HCT116 (cell line): ENCODE measurements at regions not wholly inside any gene's neighbourhood (a gene's known extent, or its start where the extent isn't known, plus 50 kb on each side); places are given as distances from the start of the nearest gene placed in this dataset.

ENCODE experiments used
- ATAC-seq: fragments of 200-7000 bp; cut with Tn5 transposase; 2 replicates; pipeline ENCODE4 v1.9.1; 2020; ENCODE audit warnings: mild to moderate bottlenecking, moderate library complexity
- BruUV-seq: library from RNA; stranded (reverse); fragments of 400-500 nt; replicated peaks from 2 replicates; lab custom pipeline; 2021; lab: Mats Ljungman, UMichigan
- CTCF ChIA-PET: fragments of 300-600 bp; sonication (Branson Sonifier 250); formaldehyde crosslinking; loops from one replicate; lab custom pipeline; 2021; ENCODE audit warnings: antibody characterized with exemption; lab: Charles Lee
- POLR2A ChIA-PET: fragments of 300-600, 350-600 bp; sonication (Branson Sonifier 250); formaldehyde crosslinking; loops from one replicate; lab custom pipeline; 2021; ENCODE audit warnings: antibody characterized with exemption; lab: Charles Lee
- RAD21 ChIA-PET, 2 experiments: fragments of 300-600 bp; sonication (Branson Sonifier 250); formaldehyde crosslinking; loops; one replicate each; lab custom pipeline; 2023; ENCODE audit warnings: low total read pairs in 2 of 2; ENCODE audit not compliant: uncharacterized antibody in 2 of 2, unreplicated experiment in 2 of 2, low non-redundant PET in 1 of 2; lab: Charles Lee
- DNase-seq: peaks from one replicate; pipeline ENCODE4 v3.0.0-alpha.2; 2010; ENCODE audit warnings: low read depth, low spot score
- H2AFZ ChIP-seq: fragments of 200-600 bp; shearing (Covaris generic), sonication (generic); 2 replicates; pipeline ENCODE4 v1.6.1; 2017; ENCODE audit warnings: low read depth, mixed run types, mixed read lengths, antibody characterized with exemption, low read length; ENCODE audit not compliant: poor library complexity, severe bottlenecking
- H3K27ac ChIP-seq: 2 replicates; pipeline ENCODE4 v1.5.1; 2012; ENCODE audit warnings: low read depth, low read length
- H3K27me3 ChIP-seq: fragments of 200-600 bp; sonication (generic); 2 replicates; pipeline ENCODE4 v1.6.1; 2016; ENCODE audit warnings: mixed run types, low read length, mixed read lengths; ENCODE audit not compliant: insufficient read depth
- H3K36me3 ChIP-seq, 2 experiments: fragments of 200-500 bp in 1 of 2; fragments of 200-600 bp in 1 of 2; sonication (Bioruptor generic) in 1 of 2; sonication (generic) in 1 of 2; 2 replicates each; pipeline versions ENCODE4 v1.5.1 to v1.6.1; 2014 to 2016; ENCODE audit warnings: low read length in 2 of 2, inconsistent platforms in 1 of 2, mixed read lengths in 1 of 2, mixed run types in 1 of 2; ENCODE audit not compliant: insufficient read depth in 2 of 2, control insufficient read depth in 1 of 2
- H3K4me1 ChIP-seq, 2 experiments: fragments of 200-600 bp in 1 of 2; sonication (generic) in 1 of 2; 2 replicates each; pipeline versions ENCODE4 v1.5.1 to v1.6.1; 2012 to 2017; ENCODE audit warnings: low read length in 2 of 2, inconsistent platforms in 1 of 2, mild to moderate bottlenecking in 1 of 2, mixed read lengths in 1 of 2, mixed run types in 1 of 2, moderate library complexity in 1 of 2; ENCODE audit not compliant: insufficient read depth in 2 of 2, control insufficient read depth in 1 of 2
- H3K4me2 ChIP-seq: fragments of 200-600 bp; sonication (generic); 2 replicates; pipeline ENCODE4 v1.6.1; 2017; ENCODE audit warnings: mixed run types, low read length, mixed read lengths
- H3K4me3 ChIP-seq, 2 experiments: fragments of 200-600 bp in 1 of 2; sonication (generic) in 1 of 2; replicated peaks in 1 of 2; 2 replicates each; pipeline ENCODE4 v1.5.1; 2011 to 2016; ENCODE audit warnings: low read length in 2 of 2, control low read depth in 1 of 2, low read depth in 1 of 2, mild to moderate bottlenecking in 1 of 2, mixed read lengths in 1 of 2, mixed run types in 1 of 2
- H3K79me2 ChIP-seq: fragments of 200-600 bp; sonication (generic); 2 replicates; pipeline ENCODE4 v1.6.1; 2017; ENCODE audit warnings: mild to moderate bottlenecking, mixed run types, low read length, moderate library complexity, mixed read lengths; ENCODE audit not compliant: insufficient read depth
- H3K9ac ChIP-seq: fragments of 200-600 bp; sonication (generic); 2 replicates; pipeline ENCODE4 v1.6.1; 2016; ENCODE audit warnings: low read length, mixed read lengths
- H3K9me2 ChIP-seq: fragments of 200-600 bp; sonication (generic), shearing (Covaris generic); 2 replicates; pipeline ENCODE4 v1.6.1; 2017; ENCODE audit warnings: mixed run types, mild to moderate bottlenecking, moderate library complexity; ENCODE audit not compliant: insufficient read depth
- H3K9me3 ChIP-seq, 2 experiments: fragments of 200-500 bp in 1 of 2; fragments of 200-600 bp in 1 of 2; sonication (Bioruptor generic) in 1 of 2; sonication (generic) in 1 of 2; 2 replicates each; pipeline ENCODE4 v1.6.1; 2014 to 2017; ENCODE audit warnings: low read length in 2 of 2, mixed read lengths in 2 of 2, inconsistent platforms in 1 of 2, low read depth in 1 of 2, mild to moderate bottlenecking in 1 of 2, mixed run types in 1 of 2, moderate library complexity in 1 of 2; ENCODE audit not compliant: control insufficient read depth in 1 of 2, insufficient read depth in 1 of 2
- H4K20me1 ChIP-seq: fragments of 200-600 bp; sonication (generic), shearing (Covaris generic); 2 replicates; pipeline ENCODE4 v1.6.1; 2017; ENCODE audit warnings: mixed run types, mild to moderate bottlenecking, moderate library complexity; ENCODE audit not compliant: insufficient read depth
- CBX3 ChIP-seq: IDR thresholded peaks from 2 replicates; pipeline ENCODE4 v1.6.1; 2012; ENCODE audit warnings: low read depth
- CEBPB ChIP-seq: IDR thresholded peaks from 2 replicates; pipeline ENCODE4 v1.6.1; 2012; ENCODE audit warnings: low read depth
- CTCF ChIP-seq, 3 experiments: fragments of 200-600 bp in 1 of 3; sonication (generic) in 1 of 3; IDR thresholded peaks in 2 of 3; conservative IDR thresholded peaks in 1 of 3; 2 replicates each; pipeline ENCODE4 v1.5.1; 2012 to 2017; ENCODE audit warnings: low read depth in 2 of 3, low read length in 2 of 3, antibody characterized with exemption in 1 of 3, borderline replicate concordance in 1 of 3, control low read depth in 1 of 3, mild to moderate bottlenecking in 1 of 3, mixed read lengths in 1 of 3, mixed run types in 1 of 3, moderate library complexity in 1 of 3; ENCODE audit not compliant: insufficient read depth in 1 of 3
- ELF1 ChIP-seq: IDR thresholded peaks from 2 replicates; pipeline ENCODE4 v1.6.1; 2012; ENCODE audit warnings: low read depth, borderline replicate concordance
- EZH2phosphoT487 ChIP-seq: fragments of 200-600 bp; IDR thresholded peaks from 2 replicates; pipeline ENCODE4 v1.6.1; 2018; ENCODE audit warnings: antibody characterized with exemption, borderline replicate concordance
- MAX ChIP-seq: IDR thresholded peaks from 2 replicates; pipeline ENCODE4 v1.6.1; 2012
- RAD21 ChIP-seq: IDR thresholded peaks from 2 replicates; pipeline ENCODE4 v1.6.1; 2012; ENCODE audit warnings: low read depth, mild to moderate bottlenecking
- YY1 ChIP-seq: IDR thresholded peaks from 2 replicates; pipeline ENCODE4 v1.6.1; 2011; ENCODE audit warnings: low read length, low read depth, moderate library complexity, mild to moderate bottlenecking; ENCODE audit not compliant: insufficient replicate concordance; ENCODE audit errors: extremely low read depth
- ZFX ChIP-seq: fragments of 450-650 bp; IDR thresholded peaks from 2 replicates; pipeline ENCODE4 v1.6.1; 2017
- ZNF274 ChIP-seq: fragments of 200-500 bp; sonication (Bioruptor generic); IDR thresholded peaks from 2 replicates; pipeline ENCODE4 v1.6.1; 2014; ENCODE audit warnings: mild to moderate bottlenecking, low read depth, low read length, inconsistent platforms
- intact Hi-C: fragments of 100-400 bp; cut with micrococcal nuclease; formaldehyde crosslinking; loops from 2 replicates; pipeline ENCODE4 v1.10.0; 2022

GRCh38 chr3:189041482-189042090, 130.2 kb upstream of the TPRG1 start:
- Histone ChIP-seq H3K79me2 (no peaks in the 10 kb centered on the region), H3K9me2 (no peaks in the 10 kb centered on the region), H3K27ac (no peak overlapping the region), H3K4me3 (no peak overlapping the region), H3K9me3 (no peaks in the 10 kb centered on the region), H3K27me3 (no peaks in the 10 kb centered on the region), H3K4me2 (no peak overlapping the region), H3K36me3 (no peaks in the 10 kb centered on the region), H2AFZ (no peak overlapping the region), H4K20me1 (no peaks in the 10 kb centered on the region), H3K9ac (no peak overlapping the region), H3K4me1 (no peaks in the 10 kb centered on the region)
- intact Hi-C loops: loop anchor here (1.0 to 2.0 kb wide), 2 partner anchors 1299 to 1303 kb away; no protein-coding TSS in a partner anchor
- ChIA-PET CTCF (interaction anchor here (1.0 to 2.1 kb wide), 12 partner anchors 8 to 1303 kb away, joined by 3 to 17 read pairs (median 4); no protein-coding TSS in a partner anchor), RAD21 (no interaction called here), POLR2A (no interaction called here)
- DNase-seq: peak; percentile 51
- BruUV-seq: no TSS peak
- TF ChIP-seq CEBPB (no peak), ZNF274 (no peak), ELF1 (no peak), EZH2phosphoT487 (no peak), CBX3 (peak; percentile 49), YY1 (peak; percentile 35), ZFX (no peak), RAD21 (peak; percentile 56), CTCF (IDR thresholded peaks at IDR 0.05 in 2 of 3, conservative IDR thresholded peaks at IDR 0.05 in 1 of 3; ENCODE audit: borderline replicate concordance in 1 of 3, insufficient read depth in 1 of 3, low read depth in 2 of 3, low read length in 2 of 3) (peak; percentile 44 to 79 (median 68); a peak in 5 of 6 replicates), MAX (no peak)
- ATAC-seq: peak; percentile 88
